Smooth muscle cell (in vitro differentiated cells): ENCODE measurements at regions not wholly inside any gene's neighbourhood (a gene's known extent, or its start where the extent isn't known, plus 50 kb on each side); places are given as distances from the start of the nearest gene placed in this dataset.

Experiments used
- DNase-seq: peaks from one replicate; lab custom pipeline; 2025; ENCODE audit not compliant: unreplicated experiment; lab: John Stamatoyannopoulos, UW
- H2AFZ ChIP-seq: fragments of 200-600 bp; sonication (generic); 2 replicates; pipeline ENCODE4 v1.6.0; 2016; ENCODE audit warnings: antibody characterized with exemption, low read depth, mild to moderate bottlenecking
- H3F3A ChIP-seq: fragments of 200-600 bp; sonication (generic); 2 replicates; pipeline ENCODE4 v1.6.0; 2017; ENCODE audit warnings: antibody characterized with exemption, low read depth
- H3K27ac ChIP-seq: fragments of 200-600 bp; sonication (generic); 2 replicates; pipeline ENCODE4 v1.5.1; 2016; ENCODE audit warnings: low read depth, mild to moderate bottlenecking
- H3K27me3 ChIP-seq: fragments of 200-600 bp; sonication (generic); 2 replicates; pipeline ENCODE4 v1.6.1; 2016; ENCODE audit warnings: low read depth, mild to moderate bottlenecking
- H3K36me3 ChIP-seq: fragments of 200-600 bp; sonication (generic); 2 replicates; pipeline ENCODE4 v1.5.1; 2016; ENCODE audit warnings: low read depth
- H3K4me1 ChIP-seq: fragments of 200-600 bp; sonication (generic); 2 replicates; pipeline ENCODE4 v1.5.1; 2016; ENCODE audit warnings: low read depth
- H3K4me2 ChIP-seq: fragments of 200-600 bp; sonication (generic); 2 replicates; pipeline ENCODE4 v1.6.0; 2016; ENCODE audit warnings: mild to moderate bottlenecking
- H3K4me3 ChIP-seq: fragments of 200-600 bp; sonication (generic); 2 replicates; pipeline ENCODE4 v1.5.1; 2016; ENCODE audit warnings: mild to moderate bottlenecking
- H3K79me2 ChIP-seq: fragments of 200-600 bp; sonication (generic); 2 replicates; pipeline ENCODE4 v1.6.0; 2016; ENCODE audit warnings: low read depth, mild to moderate bottlenecking
- H3K9ac ChIP-seq: fragments of 200-600 bp; sonication (generic); 2 replicates; pipeline ENCODE4 v1.6.0; 2016; ENCODE audit warnings: low read depth
- H3K9me3 ChIP-seq: fragments of 200-600 bp; sonication (generic); replicated peaks from 2 replicates; pipeline ENCODE4 v1.5.1; 2016; ENCODE audit warnings: low read depth
- H4K20me1 ChIP-seq: fragments of 200-600 bp; sonication (generic); 2 replicates; pipeline ENCODE4 v1.6.0; 2016; ENCODE audit warnings: low read depth
- CTCF ChIP-seq: fragments of 200-600 bp; sonication (generic); IDR thresholded peaks from 2 replicates; pipeline ENCODE4 v1.5.1; 2017; ENCODE audit warnings: borderline replicate concordance, mild to moderate bottlenecking, antibody characterized with exemption; ENCODE audit not compliant: insufficient read depth, poor library complexity, severe bottlenecking
- WGBS: methylation state at CpG from one replicate; pipeline ENCODE4 v1.1.7; 2016; ENCODE audit warnings: low lambda C conversion rate; 5-methylcytosine and 5-hydroxymethylcytosine counted together

- Histone ChIP-seq H3K27me3 (no peaks in the 10 kb centered on the region), H3F3A (no peaks in the 10 kb centered on the region), H2AFZ (no peak overlapping the region), H3K9me3 (no peaks in the 10 kb centered on the region), H4K20me1 (no peaks in the 10 kb centered on the region), H3K79me2 (no peaks in the 10 kb centered on the region), H3K4me2 (no peak overlapping the region), H3K9ac (no peak overlapping the region), H3K4me3 (no peak overlapping the region), H3K36me3 (no peaks in the 10 kb centered on the region), H3K4me1 (no peaks in the 10 kb centered on the region), H3K27ac (no peak overlapping the region)
- no peak for DNase-seq
- TF ChIP-seq CTCF = no peak
- WGBS = 80% methylated on average over 1 of the region's 1 CpG
These were observed 260.5 kb downstream of the GPAM start for GRCh38 chr10:111923032-111923431.

GRCh38 chr10:111926286-111926685 lies 257.3 kb downstream of the GPAM start:
- H3K79me2 ChIP-seq = no peaks in the 10 kb centered on the region
- TF ChIP-seq CTCF = no peak
- WGBS = 91% methylated on average over 6 of the region's 6 CpGs
- no peaks in the 10 kb centered on the region for H3K27me3 ChIP-seq
- no peaks in the 10 kb centered on the region for H3F3A ChIP-seq
- no peaks in the 10 kb centered on the region for H3K4me1 ChIP-seq
- H3K4me3 ChIP-seq = no peak overlapping the region
- H3K9ac ChIP-seq = no peak overlapping the region
- no peaks in the 10 kb centered on the region for H3K9me3 ChIP-seq
- H3K27ac ChIP-seq = no peak overlapping the region
- no peak overlapping the region for H2AFZ ChIP-seq
- H3K36me3 ChIP-seq = no peaks in the 10 kb centered on the region
- no peak overlapping the region for H3K4me2 ChIP-seq
- H4K20me1 ChIP-seq = no peaks in the 10 kb centered on the region
- DNase-seq = no peak

- no peak for TF ChIP-seq CTCF
- no peaks in the 10 kb centered on the region for H3K27me3 ChIP-seq
- no peaks in the 10 kb centered on the region for H3F3A ChIP-seq
- H2AFZ ChIP-seq = no peak overlapping the region
- H4K20me1 ChIP-seq = no peaks in the 10 kb centered on the region
- no peak for DNase-seq
- H3K79me2 ChIP-seq = no peaks in the 10 kb centered on the region
- H3K36me3 ChIP-seq = no peaks in the 10 kb centered on the region
- no peak overlapping the region for H3K27ac ChIP-seq
- 85% methylated on average over 5 of the region's 5 CpGs for WGBS
- no peaks in the 10 kb centered on the region for H3K9me3 ChIP-seq
- no peak overlapping the region for H3K9ac ChIP-seq
- H3K4me1 ChIP-seq = no peaks in the 10 kb centered on the region
- no peak overlapping the region for H3K4me2 ChIP-seq
- H3K4me3 ChIP-seq = no peak overlapping the region
These were observed 249.6 kb downstream of the GPAM start for GRCh38 chr10:111933937-111934336.

- H3K9ac ChIP-seq = no peak overlapping the region
- H3F3A ChIP-seq = no peaks in the 10 kb centered on the region
- H3K4me3 ChIP-seq = no peak overlapping the region
- no peak for TF ChIP-seq CTCF
- DNase-seq = no peak
- 82% methylated on average over 1 of the region's 1 CpG for WGBS
- no peaks in the 10 kb centered on the region for H3K79me2 ChIP-seq
- no peak overlapping the region for H2AFZ ChIP-seq
- no peaks in the 10 kb centered on the region for H3K9me3 ChIP-seq
- no peaks in the 10 kb centered on the region for H3K36me3 ChIP-seq
- H3K4me1 ChIP-seq = no peaks in the 10 kb centered on the region
- H3K4me2 ChIP-seq = no peak overlapping the region
- no peaks in the 10 kb centered on the region for H3K27me3 ChIP-seq
- no peak overlapping the region for H3K27ac ChIP-seq
- H4K20me1 ChIP-seq = no peaks in the 10 kb centered on the region
These were observed 248.6 kb downstream of the GPAM start for GRCh38 chr10:111934931-111935330.
